HL-60 (cell line): ENCODE measurements at regions not wholly inside any gene's neighbourhood (a gene's known extent, or its start where the extent isn't known, plus 50 kb on each side); places are given as distances from the start of the nearest gene placed in this dataset.

Experiments
- DNase-seq, 2 experiments: peaks; one replicate each; pipeline ENCODE4 v3.0.0-alpha.2; 2010 to 2020; ENCODE audit warnings: low read depth in 1 of 2, low spot score in 1 of 2
- H3K27ac ChIP-seq: fragments of 250-450 bp; sonication (Bioruptor Pico); replicated peaks from 2 replicates; pipeline ENCODE4 v1.5.1; 2020; ENCODE audit warnings: mild to moderate bottlenecking, moderate library complexity
- H3K27me3 ChIP-seq: fragments of 250-450 bp; sonication (Bioruptor Pico); 2 replicates; pipeline ENCODE4 v1.5.1; 2021; ENCODE audit warnings: mild to moderate bottlenecking, moderate library complexity; ENCODE audit not compliant: insufficient read depth, poor library complexity, severe bottlenecking
- H3K4me3 ChIP-seq: replicated peaks from 2 replicates; pipeline ENCODE4 v1.5.1; 2011; ENCODE audit warnings: mild to moderate bottlenecking, control low read depth, low read length; ENCODE audit not compliant: insufficient read depth
- CTCF ChIP-seq: IDR thresholded peaks from one replicate; pipeline ENCODE4 v1.5.1; 2011; ENCODE audit warnings: low read length, control low read depth, inconsistent platforms; ENCODE audit not compliant: insufficient read depth
- GABPA ChIP-seq: IDR thresholded peaks from 2 replicates; pipeline ENCODE4 v1.6.1; 2012; ENCODE audit warnings: low read depth
- POLR2AphosphoS5 ChIP-seq: IDR thresholded peaks from 2 replicates; pipeline ENCODE4 v1.6.1; 2012; ENCODE audit warnings: low read depth
- REST ChIP-seq: IDR thresholded peaks from 2 replicates; pipeline ENCODE4 v1.6.1; 2012; ENCODE audit warnings: low read depth; ENCODE audit not compliant: insufficient replicate concordance
- SPI1 ChIP-seq: IDR thresholded peaks from 2 replicates; pipeline ENCODE4 v1.6.1; 2012; ENCODE audit warnings: low read depth, mild to moderate bottlenecking, borderline replicate concordance

GRCh38 chr5:20040901-20041300 is 52.9 kb upstream of the CDH18 start:
- H3K4me3 ChIP-seq, result no peak overlapping the region
- no peaks in the 10 kb centered on the region for H3K27me3 ChIP-seq
- no peak overlapping the region for H3K27ac ChIP-seq
- DNase-seq, result no peak
- TF ChIP-seq CTCF, result no peak
- TF ChIP-seq SPI1, result no peak
- no peak for TF ChIP-seq GABPA
- TF ChIP-seq POLR2AphosphoS5, result no peak
- no peak for TF ChIP-seq REST
